HEK293 (cell line): ENCODE measurements at regions not wholly inside any gene's neighbourhood (a gene's known extent, or its start where the extent isn't known, plus 50 kb on each side); places are given as distances from the start of the nearest gene placed in this dataset.

Source experiments
- CTCF ChIA-PET: fragments of 350-600 bp; formaldehyde crosslinking; extraction: SDS; loops from one replicate; lab custom pipeline; 2021; ENCODE audit warnings: antibody characterized with exemption; lab: Yijun Ruan, JAX
- POLR2A ChIA-PET: fragments of 300-600 bp; formaldehyde crosslinking; extraction: SDS; loops from one replicate; lab custom pipeline; 2020; ENCODE audit warnings: antibody characterized with exemption, inconsistent platforms; lab: Yijun Ruan, JAX
- H3K27ac ChIP-seq: fragments of 200-500 bp; sonication (Bioruptor generic); 2 replicates; pipeline ENCODE4 v1.5.1; 2014; ENCODE audit warnings: low read depth, low read length, control low read depth, inconsistent platforms; ENCODE audit errors: extremely low read depth
- H3K36me3 ChIP-seq, 2 experiments: fragments of 200-500 bp in 1 of 2; sonication (Bioruptor generic) in 1 of 2; 1 replicate in 1 of 2; 2 replicates in 1 of 2; pipeline ENCODE4 v1.5.1; 2014 to 2017; ENCODE audit warnings: inconsistent platforms in 2 of 2, low read length in 2 of 2; ENCODE audit not compliant: control insufficient read depth in 2 of 2, insufficient read depth in 1 of 2
- H3K4me1 ChIP-seq: fragments of 200-500 bp; sonication (Bioruptor generic); 2 replicates; pipeline ENCODE4 v1.5.1; 2014; ENCODE audit warnings: mild to moderate bottlenecking, low read length, inconsistent platforms; ENCODE audit not compliant: control insufficient read depth, insufficient read depth
- H3K4me3 ChIP-seq: 2 replicates; pipeline ENCODE4 v1.5.1; 2011; ENCODE audit warnings: low read depth, mild to moderate bottlenecking, control low read depth, low read length, moderate library complexity
- H3K9me3 ChIP-seq: fragments of 200-500 bp; sonication (Bioruptor generic); 2 replicates; pipeline ENCODE4 v1.5.1; 2014; ENCODE audit warnings: low read depth, low read length, inconsistent platforms; ENCODE audit not compliant: control insufficient read depth, insufficient read depth
- GLI4 ChIP-seq: fragments of 450-650 bp; formaldehyde crosslinking; IDR thresholded peaks from 2 replicates; pipeline ENCODE4 v1.5.1; 2016; ENCODE audit warnings: missing biosample characterization, missing genetic modification characterization
- GLIS2 ChIP-seq: fragments of 450-650 bp; formaldehyde crosslinking; IDR thresholded peaks from 2 replicates; pipeline ENCODE4 v1.5.1; 2016; ENCODE audit warnings: missing biosample characterization, missing genetic modification characterization
- KLF7 ChIP-seq: fragments of 450-650 bp; formaldehyde crosslinking; IDR thresholded peaks from 2 replicates; pipeline ENCODE4 v1.5.1; 2016; ENCODE audit warnings: missing biosample characterization, missing genetic modification characterization, borderline replicate concordance
- MYNN ChIP-seq: fragments of 450-650 bp; formaldehyde crosslinking; IDR thresholded peaks from 2 replicates; pipeline ENCODE4 v1.5.1; 2016; ENCODE audit warnings: missing biosample characterization, missing genetic modification characterization, borderline replicate concordance
- SALL2 ChIP-seq: fragments of 450-650 bp; formaldehyde crosslinking; IDR thresholded peaks from 2 replicates; pipeline ENCODE4 v1.5.0; 2017; ENCODE audit warnings: missing biosample characterization, mild to moderate bottlenecking, missing genetic modification characterization, borderline replicate concordance
- SP7 ChIP-seq: fragments of 450-650 bp; formaldehyde crosslinking; IDR thresholded peaks from 2 replicates; pipeline ENCODE4 v1.5.1; 2016; ENCODE audit warnings: missing biosample characterization, missing genetic modification characterization
- TCF7L2 ChIP-seq: IDR thresholded peaks from 2 replicates; pipeline ENCODE4 v1.6.1; 2011; ENCODE audit warnings: low read depth, mild to moderate bottlenecking, inconsistent platforms, low read length, moderate library complexity, borderline replicate concordance
- WT1 ChIP-seq: fragments of 450-650 bp; formaldehyde crosslinking; IDR thresholded peaks from 2 replicates; pipeline ENCODE4 v1.5.1; 2016; ENCODE audit warnings: missing biosample characterization, missing genetic modification characterization
- YY2 ChIP-seq: fragments of 450-650 bp; formaldehyde crosslinking; IDR thresholded peaks from 2 replicates; pipeline ENCODE4 v1.5.1; 2016; ENCODE audit warnings: missing biosample characterization, missing genetic modification characterization
- ZBTB8A ChIP-seq: fragments of 450-650 bp; formaldehyde crosslinking; IDR thresholded peaks from 2 replicates; pipeline ENCODE4 v1.5.1; 2016; ENCODE audit warnings: missing biosample characterization, missing genetic modification characterization
- ZFHX2 ChIP-seq: fragments of 450-650 bp; formaldehyde crosslinking; conservative IDR thresholded peaks from 2 replicates; pipeline ENCODE4 v1.5.1; 2016; ENCODE audit warnings: missing biosample characterization, missing genetic modification characterization
- ZIC2 ChIP-seq: fragments of 450-650 bp; formaldehyde crosslinking; IDR thresholded peaks from 2 replicates; pipeline ENCODE4 v1.5.1; 2016; ENCODE audit warnings: missing biosample characterization, missing genetic modification characterization
- ZNF19 ChIP-seq: fragments of 450-650 bp; formaldehyde crosslinking; IDR thresholded peaks from 2 replicates; pipeline ENCODE4; 2016; ENCODE audit warnings: missing biosample characterization, missing genetic modification characterization, low read depth
- ZNF211 ChIP-seq: fragments of 450-650 bp; formaldehyde crosslinking; IDR thresholded peaks from 2 replicates; pipeline ENCODE4 v1.5.1; 2016; ENCODE audit warnings: low read depth, missing biosample characterization, missing genetic modification characterization
- ZNF248 ChIP-seq: fragments of 450-650 bp; formaldehyde crosslinking; IDR thresholded peaks from 2 replicates; pipeline ENCODE4 v1.5.1; 2017; ENCODE audit warnings: missing biosample characterization, missing genetic modification characterization
- ZNF266 ChIP-seq: fragments of 450-650 bp; formaldehyde crosslinking; IDR thresholded peaks from 2 replicates; pipeline ENCODE4 v1.5.1; 2016; ENCODE audit warnings: missing biosample characterization, missing genetic modification characterization, low read depth
- ZNF292 ChIP-seq: fragments of 450-650 bp; formaldehyde crosslinking; IDR thresholded peaks from 2 replicates; pipeline ENCODE4 v1.5.1; 2016; ENCODE audit warnings: low read depth, missing biosample characterization, missing genetic modification characterization, borderline replicate concordance
- ZNF341 ChIP-seq: fragments of 450-650 bp; formaldehyde crosslinking; IDR thresholded peaks from 2 replicates; pipeline ENCODE4; 2016; ENCODE audit warnings: low read depth, missing biosample characterization, missing genetic modification characterization
- ZNF366 ChIP-seq: fragments of 450-650 bp; formaldehyde crosslinking; conservative IDR thresholded peaks from 2 replicates; pipeline ENCODE4 v1.5.1; 2016; ENCODE audit warnings: missing biosample characterization, missing genetic modification characterization
- ZNF404 ChIP-seq: fragments of 450-650 bp; formaldehyde crosslinking; IDR thresholded peaks from 2 replicates; pipeline ENCODE4 v1.5.1; 2017; ENCODE audit warnings: missing biosample characterization, missing genetic modification characterization
- ZNF48 ChIP-seq: fragments of 450-650 bp; formaldehyde crosslinking; IDR thresholded peaks from 2 replicates; pipeline ENCODE4 v1.5.1; 2016; ENCODE audit warnings: missing biosample characterization, missing genetic modification characterization
- ZNF544 ChIP-seq: fragments of 450-650 bp; formaldehyde crosslinking; IDR thresholded peaks from 2 replicates; pipeline ENCODE4 v1.5.0; 2017; ENCODE audit warnings: missing biosample characterization, missing genetic modification characterization
- ZNF548 ChIP-seq: fragments of 450-650 bp; formaldehyde crosslinking; IDR thresholded peaks from 2 replicates; pipeline ENCODE4 v1.5.1; 2016; ENCODE audit warnings: missing biosample characterization, missing genetic modification characterization
- ZNF610 ChIP-seq: fragments of 450-650 bp; formaldehyde crosslinking; IDR thresholded peaks from 2 replicates; pipeline ENCODE4 v1.5.1; 2016; ENCODE audit warnings: missing biosample characterization, missing genetic modification characterization, borderline replicate concordance
- ZNF660 ChIP-seq: fragments of 450-650 bp; IDR thresholded peaks from 2 replicates; pipeline ENCODE4 v1.5.1; 2018; ENCODE audit warnings: missing biosample characterization, mild to moderate bottlenecking, missing genetic modification characterization
- ZNF677 ChIP-seq: fragments of 450-650 bp; IDR thresholded peaks from 2 replicates; pipeline ENCODE4 v1.5.0; 2018; ENCODE audit warnings: missing biosample characterization, mild to moderate bottlenecking, missing genetic modification characterization, moderate library complexity
- ZNF776 ChIP-seq: fragments of 450-650 bp; formaldehyde crosslinking; IDR thresholded peaks from 2 replicates; pipeline ENCODE4 v1.5.0; 2017; ENCODE audit warnings: missing biosample characterization, missing genetic modification characterization, borderline replicate concordance
- ZNF792 ChIP-seq: fragments of 450-650 bp; formaldehyde crosslinking; IDR thresholded peaks from 2 replicates; pipeline ENCODE4 v1.5.1; 2016; ENCODE audit warnings: missing biosample characterization, missing genetic modification characterization
- ZSCAN23 ChIP-seq: fragments of 450-650 bp; formaldehyde crosslinking; IDR thresholded peaks from 2 replicates; pipeline ENCODE4 v1.5.1; 2016; ENCODE audit warnings: missing biosample characterization, missing genetic modification characterization
- TF ChIP-seq, protein P1 (sequence below): fragments of 450-650 bp; formaldehyde crosslinking; IDR thresholded peaks from 2 replicates; pipeline ENCODE4 v1.5.1; 2016; ENCODE audit warnings: missing biosample characterization, missing genetic modification characterization
- TF ChIP-seq, protein P2 (sequence below): fragments of 450-650 bp; formaldehyde crosslinking; IDR thresholded peaks from 2 replicates; pipeline ENCODE4 v1.5.1; 2016; ENCODE audit warnings: missing biosample characterization, missing genetic modification characterization
- TF ChIP-seq, protein P3 (sequence below): fragments of 450-650 bp; formaldehyde crosslinking; optimal IDR thresholded peaks from 2 replicates; pipeline ENCODE3; 2016; ENCODE audit warnings: missing biosample characterization, mild to moderate bottlenecking, missing genetic modification characterization
- TF ChIP-seq, protein P4 (sequence below): fragments of 450-650 bp; formaldehyde crosslinking; IDR thresholded peaks from 2 replicates; pipeline ENCODE4 v1.5.1; 2016; ENCODE audit warnings: missing biosample characterization, missing genetic modification characterization

DNA sequence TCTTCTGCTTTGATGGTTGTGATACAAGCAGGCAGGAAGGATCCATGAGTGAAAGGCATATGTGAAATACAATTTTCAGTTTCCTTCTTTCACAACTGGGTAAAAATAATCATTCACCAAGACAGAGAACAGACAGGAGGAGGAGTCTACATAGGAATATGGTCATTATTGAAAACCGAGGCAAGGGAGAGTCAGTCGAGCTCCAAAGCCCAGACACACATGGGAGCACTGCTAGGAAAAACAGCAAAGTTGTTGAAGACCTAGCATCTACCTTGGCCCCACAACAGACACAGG is 260.6 kb downstream of the ERMARD start:
- POLR2A ChIA-PET, result no interaction called here
- H3K36me3 ChIP-seq, result no peaks in the 10 kb centered on the region
- TF ChIP-seq SP7 (tag by site-specific recombination) (no peak), ZNF404 (no peak), ZBTB8A (tag by site-specific recombination) (no peak), GLI4 (tag by site-specific recombination) (no peak), ZNF660 (tag by site-specific recombination) (no peak), WT1 (tag by site-specific recombination) (no peak), ZNF677 (no peak), MYNN (no peak), GLIS2 (no peak), ZNF211 (no peak), ZNF292 (tag by site-specific recombination) (no peak), ZNF776 (tag by site-specific recombination) (no peak), YY2 (tag by site-specific recombination) (no peak), ZFHX2 (no peak), ZNF248 (tag by site-specific recombination) (no peak), ZNF266 (tag by site-specific recombination) (no peak), ZNF19 (tag by site-specific recombination) (no peak)
- TF ChIP-seq, protein P1, sequence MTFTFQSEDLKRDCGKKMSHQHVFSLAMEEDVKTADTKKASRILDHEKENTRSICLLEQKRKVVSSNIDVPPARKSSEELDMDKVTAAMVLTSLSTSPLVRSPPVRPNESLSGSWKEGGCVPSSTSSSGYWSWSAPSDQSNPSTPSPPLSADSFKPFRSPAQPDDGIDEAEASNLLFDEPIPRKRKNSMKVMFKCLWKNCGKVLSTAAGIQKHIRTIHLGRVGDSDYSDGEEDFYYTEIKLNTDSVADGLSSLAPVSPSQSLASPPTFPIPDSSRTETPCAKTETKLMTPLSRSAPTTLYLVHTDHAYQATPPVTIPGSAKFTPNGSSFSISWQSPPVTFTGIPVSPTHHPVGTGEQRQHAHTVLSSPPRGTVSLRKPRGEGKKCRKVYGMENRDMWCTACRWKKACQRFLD (tag by site-specific recombination), result no peak
- TF ChIP-seq, all 188 proteins: peak for 0
- Histone ChIP-seq H3K9me3 (no peaks in the 10 kb centered on the region), H3K27ac (no peak overlapping the region), H3K4me1 (no peaks in the 10 kb centered on the region), H3K4me3 (no peak overlapping the region)
- CTCF ChIA-PET, result no interaction called here

DNA sequence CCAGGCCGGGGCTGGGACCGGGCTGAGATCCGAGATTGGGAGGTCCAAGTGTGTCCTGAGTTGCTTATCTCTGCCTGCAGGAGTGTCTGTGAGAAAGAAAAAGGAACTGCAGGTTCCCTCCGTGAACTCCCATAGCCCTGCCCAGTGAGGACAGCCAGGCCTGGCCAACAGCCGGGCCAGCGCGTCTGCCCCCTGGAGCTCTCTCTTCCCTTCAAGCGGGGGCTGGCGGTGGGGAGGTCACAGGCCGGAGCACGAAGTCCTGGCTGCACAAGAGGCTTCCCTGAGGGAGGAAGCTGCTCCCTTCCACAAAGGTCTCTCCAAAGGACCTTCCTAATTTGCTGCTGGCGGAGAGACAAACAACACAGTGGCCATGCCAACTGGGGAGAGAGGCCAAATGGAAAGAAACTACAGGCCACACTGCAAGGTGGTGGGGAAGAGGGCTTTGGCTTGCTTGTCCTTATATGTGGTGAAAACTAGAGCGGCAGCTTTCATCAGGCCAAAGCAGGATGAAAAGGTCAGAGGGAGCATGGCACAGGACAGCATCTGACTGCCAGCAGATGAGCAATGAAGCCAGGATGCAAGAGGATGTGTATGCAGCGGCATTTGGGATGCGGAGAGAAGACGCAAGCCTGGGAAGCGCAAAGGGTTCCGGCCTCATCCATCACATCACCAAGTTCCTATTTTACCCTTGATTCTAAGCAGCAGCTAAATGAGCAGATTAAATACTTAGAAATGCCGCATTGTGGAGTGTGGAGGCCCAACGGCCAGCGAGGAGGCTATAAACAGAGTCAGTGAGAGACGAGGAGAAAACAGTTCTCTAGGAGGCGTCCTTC is 260.0 kb downstream of the ERMARD start:
- Histone ChIP-seq H3K27ac (no peak overlapping the region), H3K4me1 (no peaks in the 10 kb centered on the region), H3K9me3 (no peaks in the 10 kb centered on the region), H3K36me3 (no peaks in the 10 kb centered on the region), H3K4me3 (no peak overlapping the region)
- POLR2A ChIA-PET, result no interaction called here
- CTCF ChIA-PET, result interaction anchor here (0.7 kb wide), 1 partner anchor 1219 kb away, joined by 3 read pairs; no protein-coding TSS in a partner anchor
- TF ChIP-seq GLI4 (tag by site-specific recombination), result no peak
- TF ChIP-seq KLF7, result no peak
- no peak for TF ChIP-seq ZNF548
- no peak for TF ChIP-seq ZNF366 (tag by site-specific recombination)
- no peak for TF ChIP-seq ZIC2 (tag by site-specific recombination)
- TF ChIP-seq ZNF48 (tag by site-specific recombination), result no peak
- no peak for TF ChIP-seq ZNF610 (tag by site-specific recombination)
- no peak for TF ChIP-seq SALL2 (tag by site-specific recombination)
- no peak for TF ChIP-seq TCF7L2
- TF ChIP-seq, protein P2, sequence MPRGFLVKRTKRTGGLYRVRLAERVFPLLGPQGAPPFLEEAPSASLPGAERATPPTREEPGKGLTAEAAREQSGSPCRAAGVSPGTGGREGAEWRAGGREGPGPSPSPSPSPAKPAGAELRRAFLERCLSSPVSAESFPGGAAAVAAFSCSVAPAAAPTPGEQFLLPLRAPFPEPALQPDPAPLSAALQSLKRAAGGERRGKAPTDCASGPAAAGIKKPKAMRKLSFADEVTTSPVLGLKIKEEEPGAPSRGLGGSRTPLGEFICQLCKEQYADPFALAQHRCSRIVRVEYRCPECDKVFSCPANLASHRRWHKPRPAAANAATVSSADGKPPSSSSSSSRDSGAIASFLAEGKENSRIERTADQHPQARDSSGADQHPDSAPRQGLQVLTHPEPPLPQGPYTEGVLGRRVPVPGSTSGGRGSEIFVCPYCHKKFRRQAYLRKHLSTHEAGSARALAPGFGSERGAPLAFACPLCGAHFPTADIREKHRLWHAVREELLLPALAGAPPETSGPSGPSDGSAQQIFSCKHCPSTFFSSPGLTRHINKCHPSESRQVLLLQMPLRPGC (tag by site-specific recombination), result no peak
- TF ChIP-seq ZSCAN23, result no peak
- TF ChIP-seq, protein P3, sequence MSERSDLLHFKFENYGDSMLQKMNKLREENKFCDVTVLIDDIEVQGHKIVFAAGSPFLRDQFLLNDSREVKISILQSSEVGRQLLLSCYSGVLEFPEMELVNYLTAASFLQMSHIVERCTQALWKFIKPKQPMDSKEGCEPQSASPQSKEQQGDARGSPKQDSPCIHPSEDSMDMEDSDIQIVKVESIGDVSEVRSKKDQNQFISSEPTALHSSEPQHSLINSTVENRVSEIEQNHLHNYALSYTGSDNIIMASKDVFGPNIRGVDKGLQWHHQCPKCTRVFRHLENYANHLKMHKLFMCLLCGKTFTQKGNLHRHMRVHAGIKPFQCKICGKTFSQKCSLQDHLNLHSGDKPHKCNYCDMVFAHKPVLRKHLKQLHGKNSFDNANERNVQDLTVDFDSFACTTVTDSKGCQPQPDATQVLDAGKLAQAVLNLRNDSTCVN (tag by site-specific recombination), result no peak
- no peak for TF ChIP-seq ZNF544 (tag by site-specific recombination)
- TF ChIP-seq, protein P4, sequence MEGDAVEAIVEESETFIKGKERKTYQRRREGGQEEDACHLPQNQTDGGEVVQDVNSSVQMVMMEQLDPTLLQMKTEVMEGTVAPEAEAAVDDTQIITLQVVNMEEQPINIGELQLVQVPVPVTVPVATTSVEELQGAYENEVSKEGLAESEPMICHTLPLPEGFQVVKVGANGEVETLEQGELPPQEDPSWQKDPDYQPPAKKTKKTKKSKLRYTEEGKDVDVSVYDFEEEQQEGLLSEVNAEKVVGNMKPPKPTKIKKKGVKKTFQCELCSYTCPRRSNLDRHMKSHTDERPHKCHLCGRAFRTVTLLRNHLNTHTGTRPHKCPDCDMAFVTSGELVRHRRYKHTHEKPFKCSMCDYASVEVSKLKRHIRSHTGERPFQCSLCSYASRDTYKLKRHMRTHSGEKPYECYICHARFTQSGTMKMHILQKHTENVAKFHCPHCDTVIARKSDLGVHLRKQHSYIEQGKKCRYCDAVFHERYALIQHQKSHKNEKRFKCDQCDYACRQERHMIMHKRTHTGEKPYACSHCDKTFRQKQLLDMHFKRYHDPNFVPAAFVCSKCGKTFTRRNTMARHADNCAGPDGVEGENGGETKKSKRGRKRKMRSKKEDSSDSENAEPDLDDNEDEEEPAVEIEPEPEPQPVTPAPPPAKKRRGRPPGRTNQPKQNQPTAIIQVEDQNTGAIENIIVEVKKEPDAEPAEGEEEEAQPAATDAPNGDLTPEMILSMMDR, result no peak
- TF ChIP-seq ZNF341 (tag by site-specific recombination), result no peak
- TF ChIP-seq ZNF792 (tag by site-specific recombination), result no peak
- TF ChIP-seq ZNF266 (tag by site-specific recombination), result no peak
